MCF 10A (cell line): ENCODE measurements at regions not wholly inside any gene's neighbourhood (a gene's known extent, or its start where the extent isn't known, plus 50 kb on each side); places are given as distances from the start of the nearest gene placed in this dataset.

Source experiments
- BruUV-seq: library from RNA; stranded (reverse); fragments of 400-500 nt; replicated peaks from 2 replicates; lab custom pipeline; 2021; lab: Mats Ljungman, UMichigan
- CTCF ChIA-PET: fragments of 300-600 bp; sonication (Branson Sonifier 250); formaldehyde crosslinking; extraction: SDS; loops from one replicate; lab custom pipeline; 2021; ENCODE audit warnings: antibody characterized with exemption, inconsistent platforms; lab: Yijun Ruan, JAX
- POLR2A ChIA-PET: fragments of 300-600, 350-650 bp; sonication (Branson Sonifier 250); formaldehyde crosslinking; extraction: SDS; loops from one replicate; lab custom pipeline; 2020; ENCODE audit warnings: antibody characterized with exemption, inconsistent platforms; lab: Yijun Ruan, JAX
- DNase-seq: peaks from one replicate; pipeline ENCODE4 v3.0.0-alpha.2; 2018; ENCODE audit not compliant: unreplicated experiment
- H3K27ac Mint-ChIP-seq: one replicate; pipeline ENCODE4 v1.8.0; 2022; ENCODE audit warnings: mild to moderate bottlenecking, low read depth, mixed read lengths; ENCODE audit not compliant: unreplicated experiment
- H3K27me3 Mint-ChIP-seq: one replicate; pipeline ENCODE4 v1.8.0; 2022; ENCODE audit warnings: mixed read lengths; ENCODE audit not compliant: insufficient read depth, unreplicated experiment
- H3K36me3 Mint-ChIP-seq: one replicate; pipeline ENCODE4 v1.8.0; 2022; ENCODE audit warnings: mild to moderate bottlenecking, moderate library complexity, mixed read lengths; ENCODE audit not compliant: insufficient read depth, unreplicated experiment
- H3K4me1 Mint-ChIP-seq: one replicate; pipeline ENCODE4 v1.8.0; 2022; ENCODE audit warnings: mixed read lengths; ENCODE audit not compliant: insufficient read depth, unreplicated experiment
- H3K4me3 Mint-ChIP-seq: one replicate; pipeline ENCODE4 v1.8.0; 2022; ENCODE audit warnings: mild to moderate bottlenecking, moderate library complexity, mixed read lengths; ENCODE audit not compliant: unreplicated experiment
- H3K9me3 Mint-ChIP-seq: one replicate; pipeline ENCODE4 v1.8.0; 2022; ENCODE audit warnings: mixed read lengths; ENCODE audit not compliant: unreplicated experiment
- CTCF ChIP-seq: fragments of 200-600 bp; IDR thresholded peaks from one replicate; pipeline ENCODE4 v1.8.0; 2022; ENCODE audit warnings: antibody characterized with exemption, mild to moderate bottlenecking; ENCODE audit not compliant: unreplicated experiment
- intact Hi-C: fragments of 100-400 bp; cut with micrococcal nuclease; formaldehyde crosslinking; loops from 2 replicates; pipeline ENCODE4 v1.14.1; 2022

- no peak overlapping the region for H3K4me3 Mint-ChIP-seq
- CTCF ChIA-PET = interaction anchor here (0.5 kb wide), 1 partner anchor 529 kb away, joined by 4 read pairs; no protein-coding TSS in a partner anchor
- no TSS peak for BruUV-seq
These were observed 417.3 kb upstream of the TRIB2 start for GRCh38 chr2:12299431-12299830.

GRCh38 chr2:12300019-12300602, 416.6 kb upstream of the TRIB2 start:
- Mint-ChIP-seq H3K4me1 (peaks cover 38% of the 10 kb centered on the region), H3K27me3 (no peaks in the 10 kb centered on the region), H3K36me3 (peaks cover 6% of the 10 kb centered on the region), H3K27ac (no peak overlapping the region), H3K4me3 (no peak overlapping the region), H3K9me3 (no peaks in the 10 kb centered on the region)
- no TSS peak for BruUV-seq
- ChIA-PET POLR2A (interaction anchor here (0.7 to 2.0 kb wide), 4 partner anchors 12 to 25 kb away, joined by 3 to 5 read pairs (median 4); no protein-coding TSS in a partner anchor), CTCF (interaction anchor here (0.5 to 1.2 kb wide), 3 partner anchors 15 to 707 kb away, joined by 3 to 4 read pairs (median 3); no protein-coding TSS in a partner anchor)
- peak; percentile 59 for DNase-seq
- intact Hi-C loops = no loop called here
- no peak for TF ChIP-seq CTCF

More at GRCh38 chr2:12299431-12299830, 417.3 kb upstream of the TRIB2 start:
- Mint-ChIP-seq H3K4me1 (peaks cover 40% of the 10 kb centered on the region), H3K27me3 (no peaks in the 10 kb centered on the region), H3K9me3 (no peaks in the 10 kb centered on the region), H3K36me3 (peaks cover 6% of the 10 kb centered on the region), H3K27ac (no peak overlapping the region)
- TF ChIP-seq CTCF = no peak
- DNase-seq = no peak
- POLR2A ChIA-PET = no interaction called here
- intact Hi-C loops = no loop called here

- H3K27me3 Mint-ChIP-seq = no peaks in the 10 kb centered on the region
- intact Hi-C loops = no loop called here
- no peak for TF ChIP-seq CTCF
- no peak overlapping the region for H3K27ac Mint-ChIP-seq
- H3K4me3 Mint-ChIP-seq = no peak overlapping the region
- BruUV-seq = no TSS peak
- H3K4me1 Mint-ChIP-seq = peaks cover 38% of the 10 kb centered on the region
- peaks cover 6% of the 10 kb centered on the region for H3K36me3 Mint-ChIP-seq
- H3K9me3 Mint-ChIP-seq = no peaks in the 10 kb centered on the region
- POLR2A ChIA-PET = interaction anchor here (0.7 to 2.0 kb wide), 4 partner anchors 12 to 24 kb away, joined by 3 to 5 read pairs (median 4); no protein-coding TSS in a partner anchor
- DNase-seq = no peak
- CTCF ChIA-PET = interaction anchor here (0.6 to 1.2 kb wide), 4 partner anchors 14 to 706 kb away, joined by 3 to 4 read pairs (median 3); no protein-coding TSS in a partner anchor
These were observed 415.8 kb upstream of the TRIB2 start for GRCh38 chr2:12300927-12301326.

GRCh38 chr2:12302140-12302539, 414.6 kb upstream of the TRIB2 start:
- H3K4me3 Mint-ChIP-seq = no peak overlapping the region
- ChIA-PET POLR2A (interaction anchor here (0.9 to 2.0 kb wide), 2 partner anchors 17 to 317 kb away, joined by 3 to 5 read pairs; no protein-coding TSS in a partner anchor), CTCF (interaction anchor here (0.6 to 1.5 kb wide), 7 partner anchors 10 to 325 kb away, joined by 3 to 5 read pairs (median 3); no protein-coding TSS in a partner anchor)
- TF ChIP-seq CTCF = no peak
- no TSS peak for BruUV-seq
- intact Hi-C loops = no loop called here
- no peak for DNase-seq
- no peaks in the 10 kb centered on the region for H3K9me3 Mint-ChIP-seq
- H3K36me3 Mint-ChIP-seq = peaks cover 6% of the 10 kb centered on the region
- H3K27me3 Mint-ChIP-seq = no peaks in the 10 kb centered on the region
- H3K27ac Mint-ChIP-seq = peak overlapping the region; percentile 95
- H3K4me1 Mint-ChIP-seq = peaks cover 33% of the 10 kb centered on the region
